ENCODE measurements at regions not wholly inside any gene's neighbourhood (a gene's known extent, or its start where the extent isn't known, plus 50 kb on each side); places are given as distances from the start of the nearest gene placed in this dataset.
A peak's percentile ranks its signal among the peaks of the same experiment; 100 is the strongest.

- DNase-seq (ENCODE audit: low read depth in 4 of 4, low spot score in 3 of 4) = no peak
Observed at GRCh38 chr16:86410081-86410480, 100.2 kb upstream of the FOXF1 start.

GRCh38 chr16:86410529-86410928 is 99.8 kb upstream of the FOXF1 start:
- DNase-seq (ENCODE audit: low read depth in 4 of 4, low spot score in 3 of 4) = no peak

DNA sequence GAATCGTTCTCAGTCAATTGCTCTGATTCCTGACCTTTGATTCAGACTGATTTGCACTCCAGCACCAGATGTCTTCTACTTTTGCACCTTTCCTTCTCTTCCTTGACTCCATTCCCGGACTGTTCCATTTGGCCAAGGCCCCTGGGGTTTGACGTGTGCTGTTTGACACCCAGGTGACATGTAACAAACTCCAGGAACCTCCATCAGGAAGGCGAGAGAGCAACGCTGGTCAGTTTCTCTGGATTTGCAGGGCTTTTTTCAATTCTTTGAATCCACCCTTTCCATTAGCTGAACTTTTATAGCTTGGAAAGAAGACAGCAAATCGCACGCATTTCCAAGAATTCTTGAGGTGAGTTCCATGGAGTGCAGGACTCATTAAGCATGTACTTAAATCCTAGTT is 98.4 kb upstream of the FOXF1 start:
- no peak for DNase-seq (ENCODE audit: low read depth in 4 of 4, low spot score in 3 of 4)

GRCh38 chr16:86414991-86415740 is 95.2 kb upstream of the FOXF1 start:
- DNase-seq (ENCODE audit: low read depth in 4 of 4, low spot score in 3 of 4) = no peak

- no peak for DNase-seq (ENCODE audit: low read depth in 4 of 4, low spot score in 3 of 4)
Observed at GRCh38 chr16:86418981-86419380, 91.3 kb upstream of the FOXF1 start.

DNA sequence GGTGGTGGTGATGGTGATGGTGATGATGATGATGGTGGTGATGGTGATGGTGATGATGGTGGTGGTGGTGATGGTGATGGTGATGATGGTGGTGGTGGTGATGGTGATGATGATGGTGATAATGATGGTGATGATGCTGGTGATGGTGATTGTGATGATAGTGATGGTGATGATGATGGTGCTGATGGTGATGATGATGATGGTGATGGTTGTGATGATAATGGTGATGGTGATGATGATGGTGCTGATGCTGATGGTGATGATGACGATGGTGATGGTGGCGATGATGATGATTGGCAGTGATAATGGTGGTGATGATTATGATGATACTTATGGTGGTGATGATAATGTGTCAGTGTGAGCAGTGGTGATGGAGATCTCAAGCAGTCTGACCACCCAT is 90.8 kb upstream of the FOXF1 start:
- no peak for DNase-seq (ENCODE audit: low read depth in 4 of 4, low spot score in 3 of 4)

- DNase-seq (ENCODE audit: low read depth in 4 of 4, low spot score in 3 of 4) = no peak
Observed at GRCh38 chr16:86421995-86422394, 88.3 kb upstream of the FOXF1 start.

GRCh38 chr16:86424398-86424797 is 85.9 kb upstream of the FOXF1 start:
- DNase-seq (ENCODE audit: low read depth in 4 of 4, low spot score in 3 of 4) = no peak

- no peak for DNase-seq (ENCODE audit: low read depth in 4 of 4, low spot score in 3 of 4)
Observed at GRCh38 chr16:86424985-86425384, 85.3 kb upstream of the FOXF1 start.

GRCh38 chr16:86426063-86426642 is 84.2 kb upstream of the FOXF1 start:
- no peak for DNase-seq (ENCODE audit: low read depth in 4 of 4, low spot score in 3 of 4)

GRCh38 chr16:86427433-86427851 is 82.9 kb upstream of the FOXF1 start:
- DNase-seq (ENCODE audit: low read depth in 4 of 4, low spot score in 3 of 4) = peak in 3 of 4 donors; percentile 50 to 64 (median 55)

- no peak for DNase-seq (ENCODE audit: low read depth in 4 of 4, low spot score in 3 of 4)
Observed at GRCh38 chr16:86428729-86429517, 81.4 kb upstream of the FOXF1 start.

DNA sequence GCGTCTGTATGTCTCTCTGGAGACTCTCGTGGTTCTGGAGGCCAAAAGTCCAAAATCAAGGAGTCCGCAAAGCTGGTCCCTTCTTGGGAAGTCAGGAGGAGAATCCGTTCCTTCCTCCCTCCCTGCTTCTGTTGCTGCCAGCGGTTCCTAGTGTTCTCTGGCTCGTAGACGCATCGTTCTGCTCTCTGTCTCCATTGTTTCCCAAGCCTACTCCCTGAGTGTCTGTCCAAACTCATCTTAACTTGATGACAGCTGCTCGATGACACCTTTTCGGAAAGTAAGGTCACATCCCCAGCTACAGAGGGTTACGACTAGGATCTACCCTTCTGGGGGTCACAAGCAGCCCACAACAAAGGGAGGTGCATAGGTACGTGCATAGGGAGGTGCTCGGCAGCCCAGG is 80.7 kb upstream of the FOXF1 start:
- no peak for DNase-seq (ENCODE audit: low read depth in 4 of 4, low spot score in 3 of 4)

DNA sequence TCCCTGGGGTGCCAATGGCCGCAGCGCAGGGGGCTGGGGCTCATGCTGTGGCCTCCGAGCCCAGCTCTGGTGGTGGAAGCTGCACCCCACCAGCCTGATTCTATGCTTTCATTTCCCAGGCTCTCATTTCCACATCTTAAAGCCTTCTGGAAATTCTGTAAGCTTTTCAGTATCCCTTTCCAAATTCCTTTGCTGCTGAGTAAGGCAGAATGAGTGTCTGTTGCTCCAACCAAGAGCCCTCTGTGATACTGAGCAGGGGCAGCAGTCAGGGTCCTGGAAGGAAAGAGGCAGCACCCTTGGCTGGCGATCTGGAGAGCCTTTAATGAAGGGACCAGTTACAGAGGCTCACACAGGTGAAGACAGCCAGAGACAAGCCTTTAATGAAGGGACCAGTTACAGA is 79.5 kb upstream of the FOXF1 start:
- DNase-seq (ENCODE audit: low read depth in 4 of 4, low spot score in 3 of 4) = no peak

DNA sequence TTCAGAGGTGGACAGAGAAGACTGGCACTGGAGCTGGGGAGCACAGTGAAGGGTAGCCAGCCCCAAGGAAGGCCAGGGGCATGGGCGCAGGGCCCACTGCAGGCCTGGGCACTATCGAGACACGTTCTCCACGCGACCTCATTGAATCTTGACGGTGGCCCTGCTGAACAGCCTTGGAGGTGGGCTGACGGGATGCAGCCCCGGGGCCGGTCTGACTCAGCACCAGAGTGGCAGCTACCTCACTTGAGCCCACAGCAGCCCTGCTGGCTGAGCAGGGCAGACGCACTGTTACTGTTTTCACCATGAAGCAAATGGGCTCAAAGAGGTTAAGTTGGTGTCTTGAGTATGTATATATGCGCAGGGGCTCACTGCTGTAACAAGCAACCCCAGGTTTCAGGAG is 78.8 kb upstream of the FOXF1 start:
- no peak for DNase-seq (ENCODE audit: low read depth in 4 of 4, low spot score in 3 of 4)

- DNase-seq (ENCODE audit: low read depth in 4 of 4, low spot score in 3 of 4) = no peak
Observed at GRCh38 chr16:86432048-86432447, 78.3 kb upstream of the FOXF1 start.

DNA sequence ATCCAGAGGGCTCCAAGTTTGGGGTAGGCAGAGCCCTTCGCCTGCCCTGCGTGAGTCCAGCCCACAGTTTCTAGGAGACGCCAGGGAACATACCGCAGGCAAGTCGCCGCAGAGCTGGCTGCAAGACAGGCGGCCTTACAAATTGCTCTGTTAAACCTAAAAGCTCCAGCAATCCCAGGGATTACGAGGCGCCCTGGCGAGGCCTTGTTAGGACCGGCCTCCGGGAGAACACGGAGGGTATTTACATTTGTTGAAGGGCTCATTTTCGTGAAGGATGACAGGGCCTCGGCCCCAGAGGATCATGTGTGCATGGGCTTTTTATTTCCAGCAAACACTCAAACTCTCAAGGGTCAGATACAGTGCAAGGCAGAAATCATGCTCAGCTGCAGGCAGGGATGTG is 77.6 kb upstream of the FOXF1 start:
- DNase-seq (ENCODE audit: low read depth in 4 of 4, low spot score in 3 of 4) = no peak

- DNase-seq (ENCODE audit: low read depth in 4 of 4, low spot score in 3 of 4) = no peak
Observed at GRCh38 chr16:86436466-86437185, 73.7 kb upstream of the FOXF1 start.

DNA sequence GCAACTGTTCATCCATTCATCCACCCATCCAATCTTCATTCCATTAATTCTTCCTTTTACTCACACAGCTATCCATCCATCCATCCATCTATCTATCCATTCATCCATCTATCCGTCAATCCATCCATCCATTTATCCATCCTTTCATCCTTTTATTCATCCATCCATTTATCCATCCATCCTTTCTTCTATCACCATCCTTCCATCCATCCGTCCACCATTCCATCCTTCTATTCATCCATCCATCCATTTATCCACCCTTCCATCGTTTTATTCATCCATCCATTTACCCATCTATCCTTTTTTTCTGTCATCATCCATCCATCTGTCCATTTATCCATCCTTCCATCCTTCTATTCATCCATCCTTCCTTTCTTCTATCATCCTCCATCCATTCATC is 73.0 kb upstream of the FOXF1 start:
- DNase-seq (ENCODE audit: low read depth in 4 of 4, low spot score in 3 of 4) = no peak

- no peak for DNase-seq (ENCODE audit: low read depth in 4 of 4, low spot score in 3 of 4)
Observed at GRCh38 chr16:86442703-86443102, 67.6 kb upstream of the FOXF1 start.

DNA sequence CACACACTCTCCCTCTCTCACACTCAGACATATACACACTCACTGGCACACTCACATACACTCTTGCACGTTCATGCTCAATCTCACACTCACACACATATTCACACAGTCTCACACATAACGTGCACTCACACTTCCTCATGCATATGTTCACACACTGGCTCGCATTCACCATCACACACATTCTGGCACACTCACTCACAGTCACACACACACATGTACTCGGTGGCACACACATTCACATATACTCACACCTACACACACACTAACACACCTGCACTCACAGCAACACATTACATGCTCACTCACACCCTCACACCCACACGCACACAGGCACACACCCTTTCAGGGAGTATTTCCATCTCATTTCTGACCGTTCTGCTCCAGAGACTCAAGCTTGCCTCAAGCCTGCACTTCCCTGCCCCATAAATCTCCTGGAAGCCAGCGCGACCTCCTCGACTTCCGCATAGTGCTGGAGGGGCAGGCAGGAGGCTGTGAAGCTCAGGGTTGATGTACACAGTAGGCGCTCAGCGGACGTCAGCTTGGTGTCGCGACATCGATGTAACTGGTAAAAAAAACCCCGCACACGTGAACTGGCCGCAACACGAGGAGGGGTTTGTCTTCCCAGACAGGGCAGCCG is 66.7 kb upstream of the FOXF1 start:
- peak in 1 of 4 donors; percentile 65 for DNase-seq (ENCODE audit: low read depth in 4 of 4, low spot score in 3 of 4)
